ENCODE measurements at regions not wholly inside any gene's neighbourhood (a gene's known extent, or its start where the extent isn't known, plus 50 kb on each side); places are given as distances from the start of the nearest gene placed in this dataset.
"Not testable (repeated sequence)": the region's sequence is repeated elsewhere in the genome, so short reads cannot be mapped to it uniquely, and the experiment has no call there.

- Histone ChIP-seq H3K4me1 (no peaks in the 10 kb centered on the region), H3K27me3 (no peaks in the 10 kb centered on the region), H3K36me3 (ENCODE audit: low read depth, missing control alignments) (no peaks in the 10 kb centered on the region), H3K9me3 (no peaks in the 10 kb centered on the region), H3K4me3 (no peak overlapping the region), H3K27ac (no peak overlapping the region)
- no peak for TF ChIP-seq CTCF (IDR thresholded peaks at IDR 0.05)
- TF ChIP-seq POLR2A (IDR thresholded peaks at IDR 0.05) = no peak
- intact Hi-C loops (cut with DNase I; ENCODE audit: low total_unique reads) = no loop called here
- 77 to 84% methylated on average over 4 of the region's 4 CpGs for WGBS, 2 donors
- DNase-seq = no peak
Observed at GRCh38 chr3:26484140-26484539, 138.4 kb upstream of the LRRC3B start.

GRCh38 chr3:26498271-26498670 lies 124.3 kb upstream of the LRRC3B start:
- no peak for DNase-seq
- H3K9me3 ChIP-seq = no peaks in the 10 kb centered on the region
- no peak overlapping the region for H3K27ac ChIP-seq
- intact Hi-C loops (cut with DNase I; ENCODE audit: low total_unique reads) = no loop called here
- TF ChIP-seq POLR2A (IDR thresholded peaks at IDR 0.05) = no peak
- no peak for TF ChIP-seq CTCF (IDR thresholded peaks at IDR 0.05)
- no peak overlapping the region for H3K4me3 ChIP-seq
- H3K27me3 ChIP-seq = no peaks in the 10 kb centered on the region
- no peaks in the 10 kb centered on the region for H3K4me1 ChIP-seq
- H3K36me3 ChIP-seq (ENCODE audit: low read depth, missing control alignments) = no peaks in the 10 kb centered on the region
- WGBS, 2 donors = 52 to 61% methylated on average over 2 of the region's 2 CpGs

- TF ChIP-seq CTCF (IDR thresholded peaks at IDR 0.05) = no peak
- TF ChIP-seq POLR2A (IDR thresholded peaks at IDR 0.05) = no peak
- Histone ChIP-seq H3K4me3 (no peak overlapping the region), H3K4me1 (no peaks in the 10 kb centered on the region), H3K9me3 (no peaks in the 10 kb centered on the region), H3K36me3 (ENCODE audit: low read depth, missing control alignments) (no peaks in the 10 kb centered on the region), H3K27ac (no peak overlapping the region), H3K27me3 (no peaks in the 10 kb centered on the region)
- intact Hi-C loops (cut with DNase I; ENCODE audit: low total_unique reads) = no loop called here
- 56 to 58% methylated on average over 3 of the region's 3 CpGs for WGBS, 2 donors
- no peak for DNase-seq
Observed at GRCh38 chr3:26505399-26505798, 117.2 kb upstream of the LRRC3B start.

- intact Hi-C loops (cut with DNase I; ENCODE audit: low total_unique reads) = not testable (repeated sequence)
Observed at GRCh38 chr3:26514445-26515029, 108.0 kb upstream of the LRRC3B start.

DNA sequence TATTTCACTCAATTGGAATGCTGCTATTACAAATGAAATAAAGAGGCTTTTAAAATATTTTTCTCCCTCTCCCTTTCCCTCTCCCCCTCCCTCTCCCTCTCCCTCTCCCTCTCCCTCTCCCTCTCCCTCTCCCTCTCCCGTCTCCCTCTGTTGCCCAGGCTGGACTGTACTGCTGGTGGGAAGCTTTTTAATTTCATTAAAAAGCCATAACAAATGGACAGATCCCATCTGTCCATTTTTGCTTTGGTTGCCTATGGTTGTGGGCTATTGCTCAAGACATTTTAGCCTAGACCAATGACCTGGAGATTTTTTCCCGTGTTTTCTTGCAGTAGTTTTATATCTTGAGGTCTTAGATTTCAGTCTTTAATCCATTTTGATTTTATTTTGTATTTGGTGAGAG lies 107.2 kb upstream of the LRRC3B start:
- no peak overlapping the region for H3K4me3 ChIP-seq
- H3K36me3 ChIP-seq (ENCODE audit: low read depth, missing control alignments) = no peaks in the 10 kb centered on the region
- no peaks in the 10 kb centered on the region for H3K9me3 ChIP-seq
- no peak overlapping the region for H3K27ac ChIP-seq
- WGBS, 2 donors = 50 to 55% methylated on average over 2 of the region's 2 CpGs
- TF ChIP-seq CTCF (IDR thresholded peaks at IDR 0.05) = no peak
- TF ChIP-seq POLR2A (IDR thresholded peaks at IDR 0.05) = no peak
- intact Hi-C loops (cut with DNase I; ENCODE audit: low total_unique reads) = no loop called here
- DNase-seq = no peak
- H3K4me1 ChIP-seq = no peaks in the 10 kb centered on the region
- no peaks in the 10 kb centered on the region for H3K27me3 ChIP-seq

More at GRCh38 chr3:26514445-26515029, 108.0 kb upstream of the LRRC3B start:
- not testable (repeated sequence) for DNase-seq; H3K9me3 ChIP-seq; H3K4me3 ChIP-seq; H3K27ac ChIP-seq; H3K27me3 ChIP-seq; H3K36me3 ChIP-seq (ENCODE audit: low read depth, missing control alignments); H3K4me1 ChIP-seq
- WGBS, 2 donors = 84 to 89% methylated on average over 5 of the region's 5 CpGs

Measured in testis (tissue), 2 donors.